PC-3 (cell line): ENCODE measurements at regions not wholly inside any gene's neighbourhood (a gene's known extent, or its start where the extent isn't known, plus 50 kb on each side); places are given as distances from the start of the nearest gene placed in this dataset.

Experiments used
- CTCF ChIP-seq: fragments of 300-600 bp; sonication (generic); conservative IDR thresholded peaks from 2 replicates; pipeline ENCODE4 v1.5.1; 2017; ENCODE audit warnings: antibody characterized with exemption, low read depth, mild to moderate bottlenecking, low read length
- EZH2phosphoT487 ChIP-seq: fragments of 300-600 bp; sonication (generic); IDR thresholded peaks from 2 replicates; pipeline ENCODE4 v1.6.1; 2018; ENCODE audit warnings: mild to moderate bottlenecking, antibody characterized with exemption, low read length, borderline replicate concordance

DNA sequence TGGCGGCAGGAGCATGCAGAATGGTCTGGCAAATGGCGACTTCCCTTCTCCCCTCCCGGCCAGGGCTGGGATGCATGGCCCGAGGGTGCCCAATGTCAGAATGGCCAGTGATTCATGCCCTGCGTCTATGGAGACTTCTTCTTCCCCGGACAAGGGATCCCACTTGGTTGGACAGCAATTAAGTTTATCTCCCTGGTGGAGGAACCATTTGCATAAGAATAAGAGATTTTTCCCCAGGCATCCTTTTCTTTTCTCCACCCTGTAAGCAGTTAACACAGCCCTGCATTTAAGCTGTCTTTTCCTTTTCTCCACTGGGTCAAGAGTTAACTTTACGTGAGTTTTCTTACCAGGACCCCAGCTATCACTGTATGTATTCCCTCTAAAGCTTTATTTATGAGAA is 856.6 kb downstream of the GLUD2 start:
- TF ChIP-seq CTCF (no peak), EZH2phosphoT487 (no peak)
